ENCODE measurements at regions not wholly inside any gene's neighbourhood (a gene's known extent, or its start where the extent isn't known, plus 50 kb on each side); places are given as distances from the start of the nearest gene placed in this dataset.
"Not testable (repeated sequence)": the region's sequence is repeated elsewhere in the genome, so short reads cannot be mapped to it uniquely, and the experiment has no call there.

DNA sequence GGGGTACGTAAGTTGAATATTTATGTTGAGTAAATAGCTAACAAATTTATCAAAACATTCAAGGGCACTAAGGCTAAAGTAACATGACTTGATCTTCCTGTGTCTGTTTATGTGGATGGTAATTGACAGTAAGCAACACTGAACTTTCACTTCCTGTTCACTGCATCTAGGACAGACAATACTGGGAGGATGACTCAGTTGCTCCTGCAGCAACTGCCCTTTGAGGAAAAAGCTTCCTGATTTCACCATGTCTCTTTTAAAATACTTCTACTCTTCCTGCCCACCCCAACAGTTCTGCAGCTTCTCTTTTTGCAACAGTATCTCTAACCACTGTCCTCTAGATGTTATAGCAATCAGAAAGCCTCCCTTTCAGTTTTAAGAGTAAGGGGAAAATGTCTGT is 76.6 kb upstream of the HGF start:
- FAIRE-seq (no peak), DNase-seq (ENCODE audit: low read depth) (peak; percentile 59)
- H3K4me3 ChIP-seq (ENCODE audit: low read depth, low read length) = no peak overlapping the region
- no peaks in the 10 kb centered on the region for H3K27me3 ChIP-seq (ENCODE audit: control insufficient read depth, insufficient read depth, low read length)
- H3K36me3 ChIP-seq (ENCODE audit: control insufficient read depth, insufficient read depth, low read length) = no peaks in the 10 kb centered on the region
- TF ChIP-seq, protein P1, sequence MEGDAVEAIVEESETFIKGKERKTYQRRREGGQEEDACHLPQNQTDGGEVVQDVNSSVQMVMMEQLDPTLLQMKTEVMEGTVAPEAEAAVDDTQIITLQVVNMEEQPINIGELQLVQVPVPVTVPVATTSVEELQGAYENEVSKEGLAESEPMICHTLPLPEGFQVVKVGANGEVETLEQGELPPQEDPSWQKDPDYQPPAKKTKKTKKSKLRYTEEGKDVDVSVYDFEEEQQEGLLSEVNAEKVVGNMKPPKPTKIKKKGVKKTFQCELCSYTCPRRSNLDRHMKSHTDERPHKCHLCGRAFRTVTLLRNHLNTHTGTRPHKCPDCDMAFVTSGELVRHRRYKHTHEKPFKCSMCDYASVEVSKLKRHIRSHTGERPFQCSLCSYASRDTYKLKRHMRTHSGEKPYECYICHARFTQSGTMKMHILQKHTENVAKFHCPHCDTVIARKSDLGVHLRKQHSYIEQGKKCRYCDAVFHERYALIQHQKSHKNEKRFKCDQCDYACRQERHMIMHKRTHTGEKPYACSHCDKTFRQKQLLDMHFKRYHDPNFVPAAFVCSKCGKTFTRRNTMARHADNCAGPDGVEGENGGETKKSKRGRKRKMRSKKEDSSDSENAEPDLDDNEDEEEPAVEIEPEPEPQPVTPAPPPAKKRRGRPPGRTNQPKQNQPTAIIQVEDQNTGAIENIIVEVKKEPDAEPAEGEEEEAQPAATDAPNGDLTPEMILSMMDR (IDR thresholded peaks at IDR 0.05; ENCODE audit: insufficient read depth, low read length, severe bottlenecking) = no peak

DNA sequence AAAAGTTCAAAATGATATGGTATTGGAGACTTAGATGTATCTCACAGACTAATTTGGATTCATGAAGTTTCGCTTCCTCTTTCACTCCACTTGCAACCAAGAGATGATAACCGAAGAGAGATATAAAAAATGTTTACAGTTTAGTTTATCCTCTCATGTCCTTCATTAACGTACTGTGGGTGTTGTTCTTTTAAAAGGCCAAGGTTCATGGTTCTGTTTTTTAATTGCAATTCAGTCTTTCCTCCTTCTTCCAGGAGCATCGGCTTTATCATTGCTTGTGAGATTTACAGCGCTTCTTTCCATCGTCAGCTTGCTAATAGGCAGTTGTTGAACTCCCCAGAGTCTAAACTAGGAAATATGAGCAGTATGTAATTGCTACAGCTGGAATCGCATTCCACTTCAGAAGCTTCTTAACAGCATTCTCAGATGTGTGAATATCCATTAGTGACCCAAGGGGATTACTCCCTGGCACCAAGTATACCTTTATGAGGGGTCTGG is 75.9 kb upstream of the HGF start:
- DNase-seq (ENCODE audit: low read depth) (no peak), FAIRE-seq (no peak)
- Histone ChIP-seq H3K4me3 (ENCODE audit: low read depth, low read length) (no peak overlapping the region), H3K27me3 (ENCODE audit: control insufficient read depth, insufficient read depth, low read length) (no peaks in the 10 kb centered on the region), H3K36me3 (ENCODE audit: control insufficient read depth, insufficient read depth, low read length) (no peaks in the 10 kb centered on the region)
- TF ChIP-seq, protein P1 (IDR thresholded peaks at IDR 0.05; ENCODE audit: insufficient read depth, low read length, severe bottlenecking) = no peak

DNA sequence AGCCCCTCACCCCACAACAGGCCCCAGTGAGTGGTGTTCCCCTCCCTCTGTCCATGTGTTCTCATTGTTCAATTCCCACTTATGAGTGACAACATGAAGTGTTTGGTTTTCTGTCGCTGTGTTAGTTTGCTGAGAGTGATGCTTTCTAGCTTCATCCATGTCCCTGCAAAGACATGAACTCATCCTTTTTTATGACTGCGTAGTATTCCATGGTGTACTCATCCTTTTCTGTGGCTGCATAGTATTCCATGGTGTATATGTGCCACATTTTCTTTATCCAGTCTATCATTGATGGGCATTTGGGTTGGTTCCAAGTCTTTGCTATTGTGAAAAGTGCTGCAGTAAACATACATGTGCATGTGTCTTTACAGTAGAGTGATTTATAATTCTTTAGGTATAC is 73.8 kb upstream of the HGF start:
- not testable (repeated sequence) for H3K36me3 ChIP-seq (ENCODE audit: control insufficient read depth, insufficient read depth, low read length); DNase-seq (ENCODE audit: low read depth); H3K4me3 ChIP-seq (ENCODE audit: low read depth, low read length); FAIRE-seq; H3K27me3 ChIP-seq (ENCODE audit: control insufficient read depth, insufficient read depth, low read length)

DNA sequence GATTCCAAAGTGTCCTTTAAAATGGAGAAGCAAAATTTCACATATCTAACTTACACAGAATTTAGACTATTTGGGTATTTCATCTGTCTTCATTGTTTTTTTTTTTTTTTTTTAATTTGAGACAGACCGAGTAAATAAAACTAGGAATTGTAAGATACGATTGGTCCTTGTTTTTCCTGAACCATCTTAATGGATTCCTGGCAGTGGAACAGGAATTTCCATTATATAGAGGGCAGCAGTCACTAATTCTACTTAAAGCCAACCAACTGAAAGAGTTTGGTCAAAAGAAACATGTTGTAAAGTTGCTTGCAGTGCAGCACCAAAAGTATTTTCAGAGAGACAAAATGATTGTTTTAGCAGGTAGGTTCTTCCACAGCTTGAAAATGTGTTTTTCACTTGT is 72.5 kb upstream of the HGF start:
- FAIRE-seq = no peak
- TF ChIP-seq, protein P1 (IDR thresholded peaks at IDR 0.05; ENCODE audit: insufficient read depth, low read length, severe bottlenecking) = no peak
- Histone ChIP-seq H3K4me3 (ENCODE audit: low read depth, low read length) (no peak overlapping the region), H3K36me3 (ENCODE audit: control insufficient read depth, insufficient read depth, low read length) (no peaks in the 10 kb centered on the region), H3K27me3 (ENCODE audit: control insufficient read depth, insufficient read depth, low read length) (no peaks in the 10 kb centered on the region)
- DNase-seq (ENCODE audit: low read depth) = no peak

DNA sequence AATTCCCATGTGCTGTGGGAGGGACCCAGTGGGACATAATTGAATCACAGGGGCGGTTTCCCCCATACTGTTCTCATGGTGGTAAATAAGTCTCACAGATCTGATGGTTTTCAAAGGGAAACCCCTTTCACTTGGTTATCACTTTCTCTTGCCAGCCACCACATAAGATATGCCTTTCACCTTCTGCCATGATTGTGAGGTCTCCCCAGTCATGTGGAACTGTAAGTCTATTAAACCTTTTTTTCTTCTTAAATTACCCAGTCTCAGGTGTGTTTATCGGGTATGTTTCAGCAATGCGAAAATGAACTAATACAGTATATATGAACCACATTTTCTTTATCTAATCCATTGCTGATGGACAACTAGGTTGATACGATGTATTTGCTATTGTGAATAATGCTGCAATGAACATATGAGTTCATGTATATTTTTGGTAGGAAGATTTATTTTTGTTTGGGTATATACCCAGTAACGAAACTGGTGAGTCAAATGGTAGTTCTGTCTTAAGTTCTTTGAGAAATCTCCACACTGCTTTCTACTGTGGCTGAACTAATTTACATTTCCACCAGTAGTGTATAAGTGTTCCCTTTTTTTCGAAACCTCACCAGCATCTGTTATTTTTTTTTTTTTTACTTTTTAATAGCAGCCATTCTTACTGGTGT is 70.0 kb upstream of the HGF start:
- Histone ChIP-seq H3K36me3 (ENCODE audit: control insufficient read depth, insufficient read depth, low read length) (no peaks in the 10 kb centered on the region), H3K27me3 (ENCODE audit: control insufficient read depth, insufficient read depth, low read length) (no peaks in the 10 kb centered on the region), H3K4me3 (ENCODE audit: low read depth, low read length) (no peak overlapping the region)
- FAIRE-seq (no peak), DNase-seq (ENCODE audit: low read depth) (no peak)
- TF ChIP-seq, protein P1 (IDR thresholded peaks at IDR 0.05; ENCODE audit: insufficient read depth, low read length, severe bottlenecking) = no peak

DNA sequence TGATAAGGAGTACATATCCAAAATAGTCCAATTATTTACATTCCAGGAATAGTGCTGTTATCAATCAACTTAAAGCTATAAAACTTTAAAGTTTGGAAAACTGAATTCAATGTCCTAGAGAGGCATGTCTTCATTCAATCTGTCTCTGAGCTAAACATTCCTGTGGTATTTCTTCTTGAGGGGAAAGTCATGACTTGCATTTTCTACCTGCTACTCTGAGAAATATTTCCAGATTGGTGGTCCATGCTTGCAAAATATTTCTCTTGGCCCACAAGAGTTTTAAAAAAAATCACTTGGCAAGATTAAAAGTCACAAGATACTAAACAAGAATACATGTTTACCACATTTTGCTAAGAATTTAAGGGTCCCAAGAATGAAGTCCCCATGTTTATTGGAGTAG is 63.6 kb upstream of the HGF start:
- FAIRE-seq = no peak
- no peak for DNase-seq (ENCODE audit: low read depth)
- TF ChIP-seq, protein P1 (IDR thresholded peaks at IDR 0.05; ENCODE audit: insufficient read depth, low read length, severe bottlenecking) = no peak

More for the DNA sequence above, 63.6 kb upstream of the HGF start:
- Histone ChIP-seq H3K27me3 (ENCODE audit: control insufficient read depth, insufficient read depth, low read length) (no peaks in the 10 kb centered on the region), H3K4me3 (ENCODE audit: low read depth, low read length) (no peak overlapping the region), H3K36me3 (ENCODE audit: control insufficient read depth, insufficient read depth, low read length) (no peaks in the 10 kb centered on the region)

Measured in bronchial epithelial cell (primary cell).